ENCODE measurements at regions not wholly inside any gene's neighbourhood (a gene's known extent, or its start where the extent isn't known, plus 50 kb on each side); places are given as distances from the start of the nearest gene placed in this dataset.
A peak's percentile ranks its signal among the peaks of the same experiment; 100 is the strongest.

DNA sequence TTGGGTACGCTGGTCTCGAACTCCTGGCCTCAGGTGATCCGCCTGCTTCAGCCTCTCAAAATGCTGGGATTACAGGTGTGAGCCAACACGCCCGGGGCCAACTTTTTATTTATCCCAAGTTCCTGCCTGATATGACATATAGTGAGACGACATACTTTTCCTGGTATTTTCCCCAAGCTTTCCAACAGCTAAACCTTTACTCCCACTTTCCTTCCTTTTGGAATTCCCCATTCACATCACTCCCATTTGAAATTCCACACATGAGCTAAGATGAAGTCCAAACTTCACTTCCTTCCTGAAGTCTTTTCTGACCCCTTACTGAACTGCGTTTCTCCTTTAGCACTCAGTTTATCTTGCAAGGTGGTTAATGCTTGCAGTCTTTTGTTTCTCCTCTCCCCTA, 64.1 kb downstream of the S1PR1 start:
- TF ChIP-seq, protein P1, sequence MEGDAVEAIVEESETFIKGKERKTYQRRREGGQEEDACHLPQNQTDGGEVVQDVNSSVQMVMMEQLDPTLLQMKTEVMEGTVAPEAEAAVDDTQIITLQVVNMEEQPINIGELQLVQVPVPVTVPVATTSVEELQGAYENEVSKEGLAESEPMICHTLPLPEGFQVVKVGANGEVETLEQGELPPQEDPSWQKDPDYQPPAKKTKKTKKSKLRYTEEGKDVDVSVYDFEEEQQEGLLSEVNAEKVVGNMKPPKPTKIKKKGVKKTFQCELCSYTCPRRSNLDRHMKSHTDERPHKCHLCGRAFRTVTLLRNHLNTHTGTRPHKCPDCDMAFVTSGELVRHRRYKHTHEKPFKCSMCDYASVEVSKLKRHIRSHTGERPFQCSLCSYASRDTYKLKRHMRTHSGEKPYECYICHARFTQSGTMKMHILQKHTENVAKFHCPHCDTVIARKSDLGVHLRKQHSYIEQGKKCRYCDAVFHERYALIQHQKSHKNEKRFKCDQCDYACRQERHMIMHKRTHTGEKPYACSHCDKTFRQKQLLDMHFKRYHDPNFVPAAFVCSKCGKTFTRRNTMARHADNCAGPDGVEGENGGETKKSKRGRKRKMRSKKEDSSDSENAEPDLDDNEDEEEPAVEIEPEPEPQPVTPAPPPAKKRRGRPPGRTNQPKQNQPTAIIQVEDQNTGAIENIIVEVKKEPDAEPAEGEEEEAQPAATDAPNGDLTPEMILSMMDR (conservative IDR thresholded peaks at IDR 0.05): no peak
- H3K27ac ChIP-seq: no peak overlapping the region

DNA sequence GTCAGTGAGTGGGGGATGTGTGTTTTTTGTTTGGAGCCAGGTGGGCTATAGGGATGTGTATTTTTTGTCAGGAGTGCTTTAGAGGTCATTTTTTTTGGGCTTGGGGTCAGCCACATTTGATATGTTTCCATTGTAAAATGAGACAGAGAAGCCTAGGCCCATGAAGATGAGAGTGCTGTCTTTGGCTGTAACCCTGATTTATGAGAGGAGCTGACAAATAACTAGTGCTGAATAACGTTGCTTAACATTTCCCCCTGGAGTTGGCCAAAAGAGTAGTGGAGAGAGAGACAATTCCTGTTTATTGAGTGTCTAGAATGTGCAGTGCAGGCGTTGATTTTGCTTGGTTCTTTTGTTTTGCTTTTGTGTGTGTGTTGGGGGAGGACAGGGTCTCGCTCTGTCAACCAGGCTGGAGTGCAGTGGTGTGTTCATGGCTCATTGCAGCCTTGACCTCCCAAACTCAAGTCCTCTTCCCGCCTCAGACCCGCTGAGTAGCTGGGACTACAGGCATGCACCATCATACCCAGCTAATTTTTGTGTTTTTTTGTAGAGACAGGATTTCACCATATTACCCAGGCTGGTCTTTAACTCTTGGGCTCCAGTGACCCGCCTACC, 64.7 kb downstream of the S1PR1 start:
- TF ChIP-seq, protein P1 (conservative IDR thresholded peaks at IDR 0.05): no peak
- no peak overlapping the region for H3K27ac ChIP-seq

DNA sequence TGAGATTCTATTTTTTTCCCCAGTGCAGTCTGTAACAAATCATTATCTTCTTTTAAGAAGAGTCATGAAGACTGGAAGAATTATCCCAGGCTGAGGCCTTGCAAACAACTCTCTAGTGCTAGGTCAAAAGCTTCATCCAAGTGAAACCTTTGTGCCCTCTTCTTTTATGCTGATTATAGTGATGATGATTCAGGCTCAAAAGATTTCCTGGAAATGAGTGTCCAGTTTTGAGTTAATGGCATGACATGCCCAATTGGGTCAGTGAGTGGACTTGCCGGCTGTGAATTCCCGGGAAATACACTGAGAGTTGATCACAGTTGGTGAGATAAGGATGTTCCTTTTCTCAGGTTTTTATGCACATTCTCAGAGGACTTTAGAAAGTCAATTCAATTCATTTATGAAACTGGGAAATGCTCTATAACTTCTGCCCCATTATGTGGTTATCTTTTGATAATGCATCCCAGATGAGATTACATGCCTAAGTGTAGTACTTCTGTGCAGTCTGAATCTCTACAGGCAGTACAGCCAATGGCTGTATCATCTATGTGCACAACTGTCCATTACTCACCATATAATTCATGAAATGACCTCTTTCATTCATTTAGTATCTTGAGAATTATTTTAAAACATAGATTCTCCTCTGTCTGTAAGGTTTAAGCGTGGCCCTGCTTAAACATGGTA, 66.2 kb downstream of the S1PR1 start:
- TF ChIP-seq, protein P1 (conservative IDR thresholded peaks at IDR 0.05): no peak
- no peak overlapping the region for H3K27ac ChIP-seq

DNA sequence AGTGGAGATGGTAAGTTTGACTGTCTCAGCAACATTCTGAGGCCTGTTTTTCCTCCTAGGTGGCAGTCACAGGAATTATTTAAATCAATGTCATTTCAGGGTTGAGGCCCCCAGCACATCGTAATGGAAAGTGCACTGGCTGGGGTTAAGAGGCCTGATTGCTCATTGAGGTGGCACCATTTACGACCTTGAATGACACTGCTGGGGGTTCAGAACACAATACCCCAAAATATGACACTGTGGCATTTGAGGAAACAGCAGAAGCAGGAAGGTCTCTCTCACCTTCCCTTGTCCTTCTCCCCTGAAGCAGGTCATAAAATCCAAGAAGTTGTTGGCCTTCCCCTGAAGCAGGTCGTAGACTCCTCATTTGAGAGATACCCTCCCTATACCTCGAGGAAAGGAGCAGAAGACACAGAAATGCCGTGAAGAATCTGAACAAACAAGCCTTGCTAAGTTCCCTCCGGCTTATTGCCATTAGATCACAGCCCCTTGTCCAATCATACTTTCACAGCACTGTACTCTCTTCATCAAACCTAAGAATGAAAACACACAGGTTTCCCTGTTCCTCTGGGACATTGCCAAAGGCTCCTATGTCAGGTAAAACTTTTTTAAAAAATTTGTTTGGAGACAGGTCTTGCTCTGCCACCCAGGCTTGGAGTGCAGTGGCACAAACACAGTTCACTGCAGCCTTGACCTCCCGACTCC, 71.3 kb downstream of the S1PR1 start:
- no peak overlapping the region for H3K27ac ChIP-seq
- TF ChIP-seq, protein P1 (conservative IDR thresholded peaks at IDR 0.05): no peak

DNA sequence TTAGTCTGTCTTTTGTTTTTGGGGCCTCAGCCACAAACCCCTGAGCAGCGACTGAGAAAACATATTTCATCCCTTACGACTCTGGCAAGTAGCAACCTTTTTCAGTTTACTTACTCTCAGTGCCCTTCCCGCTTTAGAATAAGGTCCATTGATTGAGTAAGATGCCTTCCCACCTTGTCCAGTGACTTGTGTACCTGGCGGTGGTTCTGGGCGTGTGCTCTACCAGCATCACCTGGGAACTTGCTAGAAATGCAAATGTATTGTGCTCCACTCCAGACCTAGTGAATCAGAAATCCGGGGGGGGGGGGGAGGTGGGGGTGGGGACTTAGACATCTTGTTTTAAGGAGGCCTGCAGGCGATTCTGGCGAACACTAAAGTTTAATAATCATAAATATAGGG, 72.1 kb downstream of the S1PR1 start:
- no peak overlapping the region for H3K27ac ChIP-seq
- TF ChIP-seq, protein P1 (conservative IDR thresholded peaks at IDR 0.05): no peak

DNA sequence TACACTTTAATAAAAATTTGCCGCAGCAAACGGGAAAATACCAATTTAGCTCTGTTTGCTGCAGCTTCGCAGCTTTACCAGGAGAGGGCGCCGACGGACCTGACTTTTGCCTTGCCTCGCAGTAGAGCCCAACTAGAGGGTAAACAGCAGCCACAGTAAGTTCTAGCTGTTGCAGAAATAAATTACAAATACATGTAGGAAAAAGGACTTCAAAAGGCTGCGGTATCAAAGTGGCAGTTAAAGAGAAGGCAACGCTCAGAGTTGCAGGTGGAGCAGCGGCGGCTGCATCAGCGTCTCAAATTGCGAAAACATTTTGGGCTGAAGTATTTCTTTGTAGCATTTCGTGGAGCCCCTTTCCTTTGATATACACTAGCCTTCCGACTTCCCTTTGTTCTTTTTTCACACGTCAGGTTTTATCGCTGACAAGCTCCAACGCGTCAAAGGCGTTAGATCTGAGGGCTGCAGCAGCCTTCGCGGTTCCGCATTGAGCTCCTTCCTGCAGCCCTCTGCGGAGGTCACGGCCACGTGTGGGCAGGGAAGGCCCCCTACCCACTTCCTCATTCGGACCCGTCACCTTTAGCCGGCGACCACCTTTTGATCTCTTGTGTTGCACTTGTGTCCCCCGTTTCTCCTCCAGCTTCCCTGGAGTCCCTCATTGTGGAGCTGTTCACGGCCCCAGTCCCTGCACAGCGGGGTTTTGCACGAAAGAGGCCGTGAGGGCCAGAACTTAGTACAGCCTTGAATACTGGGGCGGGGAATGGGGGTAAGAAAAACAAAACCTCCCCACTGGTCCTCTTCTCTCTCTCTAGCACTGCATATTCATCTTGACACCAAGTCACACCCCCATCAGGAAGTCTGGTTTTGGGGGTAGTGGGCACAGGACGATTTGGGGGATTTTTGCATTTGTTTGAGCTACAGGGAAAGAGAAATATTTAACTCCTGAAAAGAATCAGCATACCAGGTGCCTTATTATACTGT, 72.8 kb downstream of the S1PR1 start:
- TF ChIP-seq, protein P1 (conservative IDR thresholded peaks at IDR 0.05): peak; percentile 88
- no peak overlapping the region for H3K27ac ChIP-seq

Data from VCaP (cell line).